GM19239 (cell line): ENCODE measurements at regions not wholly inside any gene's neighbourhood (a gene's known extent, or its start where the extent isn't known, plus 50 kb on each side); places are given as distances from the start of the nearest gene placed in this dataset.
A peak's percentile ranks its signal among the peaks of the same experiment; 100 is the strongest.
"Not testable (repeated sequence)": the region's sequence is repeated elsewhere in the genome, so short reads cannot be mapped to it uniquely, and the experiment has no call there.

Experiments used
- DNase-seq: peaks from one replicate; pipeline ENCODE4 v3.0.0; 2011; ENCODE audit warnings: low spot score; ENCODE audit not compliant: insufficient read length
- FAIRE-seq: peaks from 2 replicates; lab custom pipeline; 2011; peaks lifted over from hg19 to GRCh38; lab: Jason Lieb, UNC

DNA sequence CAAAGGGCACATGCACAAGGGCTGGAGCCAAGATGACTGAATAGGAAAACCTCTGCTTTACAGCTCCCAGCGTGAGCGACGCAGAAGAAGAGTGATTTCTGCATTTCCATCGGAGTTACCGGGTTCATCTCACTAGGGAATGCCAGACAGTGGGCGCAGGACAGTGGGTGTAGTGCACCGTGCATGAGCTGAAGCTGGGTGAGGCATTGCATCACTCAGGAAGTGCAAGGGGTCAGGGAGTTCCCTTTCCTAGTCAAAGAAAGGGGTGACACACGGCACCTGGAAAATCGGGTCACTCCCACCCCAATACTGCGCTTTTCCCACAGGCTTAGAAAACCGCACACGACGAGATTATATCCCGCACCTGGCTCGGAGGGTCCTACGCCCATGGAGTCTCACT lies 64.5 kb upstream of the HTR1E start:
- not testable (repeated sequence) for FAIRE-seq, DNase-seq

DNA sequence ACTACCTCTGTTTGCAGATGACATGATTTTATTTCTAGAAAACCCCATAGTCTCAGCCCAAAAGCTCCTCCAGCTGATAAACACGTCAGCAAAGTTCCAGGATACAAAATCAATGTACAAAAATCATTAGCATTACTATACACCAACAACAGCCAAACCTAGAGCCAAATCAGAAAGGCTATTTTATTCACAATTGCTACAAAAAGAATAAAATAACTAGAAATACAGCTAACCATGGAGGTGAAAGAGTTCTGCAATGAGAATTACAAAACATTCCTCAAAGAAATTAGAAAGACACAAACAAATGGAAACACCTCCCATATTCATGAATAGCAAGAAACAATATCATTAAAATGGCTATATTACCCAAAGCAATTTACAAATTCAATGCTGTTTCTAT lies 65.6 kb upstream of the HTR1E start:
- DNase-seq (no peak), FAIRE-seq (no peak)

DNA sequence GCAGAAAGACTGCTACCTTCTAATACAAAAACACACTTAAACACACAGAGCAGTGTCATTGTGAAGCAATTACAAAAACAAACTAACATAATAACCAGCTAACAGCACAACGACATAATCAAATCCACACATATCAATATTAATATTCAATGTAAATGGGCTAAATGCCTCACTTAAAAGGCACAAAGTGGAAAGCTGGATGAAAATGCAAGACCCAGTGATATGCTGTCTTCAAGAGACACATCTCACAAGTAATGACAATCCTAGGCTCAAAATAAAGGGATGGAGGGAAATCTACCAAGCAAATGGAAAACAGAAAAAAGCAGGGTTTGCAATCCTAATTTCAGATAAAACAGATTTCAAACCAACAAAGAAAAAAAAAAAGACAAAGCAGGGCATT lies 67.8 kb upstream of the HTR1E start:
- DNase-seq = no peak
- FAIRE-seq = no peak

DNA sequence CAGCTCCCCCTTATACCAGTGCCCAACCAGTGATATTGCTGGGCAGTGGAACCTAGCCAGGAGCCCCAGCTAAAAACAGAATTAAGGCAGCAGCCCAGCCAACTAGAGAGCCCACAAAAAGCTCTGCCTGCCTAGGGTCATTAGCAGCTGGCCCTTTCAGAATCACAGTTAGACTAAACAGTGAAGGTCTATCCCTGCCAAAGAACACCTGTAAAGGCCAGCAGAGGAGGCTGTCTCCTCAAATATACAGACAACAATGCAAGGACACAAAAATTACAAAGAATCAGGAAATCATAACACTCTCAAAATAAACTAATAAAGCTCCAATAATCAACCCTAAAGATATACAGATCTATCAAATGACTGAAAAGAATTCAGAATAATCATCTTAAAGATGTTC lies 77.8 kb upstream of the HTR1E start:
- no peak for FAIRE-seq
- no peak for DNase-seq

DNA sequence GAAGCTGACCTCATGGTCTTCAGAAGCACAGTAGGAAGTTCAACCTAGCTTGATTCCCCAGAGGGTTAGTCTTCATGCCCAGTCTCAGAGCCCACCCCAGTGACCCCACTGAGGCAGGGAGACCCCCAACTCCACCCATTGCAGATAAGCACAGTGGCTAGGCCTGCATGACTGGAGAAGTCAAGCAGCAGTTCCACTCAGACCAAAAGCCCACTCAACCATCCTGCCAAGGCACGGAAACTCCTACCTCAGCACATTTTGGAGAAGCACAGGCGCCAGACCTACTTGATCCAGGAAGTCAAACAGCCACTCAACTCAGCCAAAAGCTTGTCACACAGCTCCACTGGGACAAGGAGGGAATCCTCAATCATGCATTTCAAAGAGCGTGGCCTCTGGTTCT lies 78.4 kb upstream of the HTR1E start:
- DNase-seq (no peak), FAIRE-seq (no peak)

DNA sequence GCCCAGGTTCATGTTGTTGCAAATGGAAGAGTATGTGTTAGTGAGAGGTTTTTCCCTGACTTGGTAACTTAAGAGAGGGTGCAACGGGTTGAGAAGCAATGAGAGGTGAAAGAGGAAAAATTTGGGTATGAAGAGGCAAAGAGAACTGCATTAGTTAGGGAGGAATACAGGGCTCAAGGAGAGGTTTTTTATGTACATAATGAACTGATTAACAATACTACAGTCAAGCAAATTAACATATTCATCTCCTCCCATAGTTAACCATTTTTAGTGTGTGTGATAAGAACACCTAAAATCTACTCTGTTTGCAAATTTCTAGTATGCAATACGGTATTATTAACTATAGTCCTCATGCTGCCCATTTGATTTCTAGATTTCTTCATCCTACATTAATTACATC lies 79.5 kb upstream of the HTR1E start:
- FAIRE-seq (no peak), DNase-seq (no peak)

DNA sequence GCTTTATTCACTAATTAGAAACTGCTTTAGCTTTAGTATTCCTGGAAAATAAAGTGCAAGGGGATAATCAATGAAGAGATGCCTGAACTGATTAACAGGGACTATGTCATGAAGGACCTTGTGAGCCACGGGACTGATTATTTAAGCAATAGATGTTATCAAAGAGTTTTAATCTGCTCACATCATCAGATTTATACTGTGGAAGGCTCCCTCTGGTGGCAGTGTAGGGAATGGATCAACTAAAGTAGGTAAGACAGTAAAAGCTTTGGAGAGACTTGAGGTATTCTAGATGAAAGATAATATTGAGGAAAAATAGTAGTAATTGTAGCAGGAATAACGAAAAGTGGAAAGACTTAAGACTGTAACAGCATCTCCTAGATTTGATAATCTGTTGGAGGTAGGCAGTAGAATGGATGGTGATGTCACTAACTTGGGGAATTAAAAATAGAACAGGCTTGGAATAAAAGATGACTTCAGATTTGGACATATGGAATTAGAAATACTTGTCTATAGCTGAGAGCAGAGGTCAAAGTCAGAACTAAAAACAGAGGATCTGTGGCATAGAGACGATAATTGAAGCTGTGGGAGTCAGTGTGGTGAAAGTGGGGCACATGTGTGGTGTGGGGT lies 80.3 kb upstream of the HTR1E start:
- DNase-seq (no peak), FAIRE-seq (peak; percentile 66)

DNA sequence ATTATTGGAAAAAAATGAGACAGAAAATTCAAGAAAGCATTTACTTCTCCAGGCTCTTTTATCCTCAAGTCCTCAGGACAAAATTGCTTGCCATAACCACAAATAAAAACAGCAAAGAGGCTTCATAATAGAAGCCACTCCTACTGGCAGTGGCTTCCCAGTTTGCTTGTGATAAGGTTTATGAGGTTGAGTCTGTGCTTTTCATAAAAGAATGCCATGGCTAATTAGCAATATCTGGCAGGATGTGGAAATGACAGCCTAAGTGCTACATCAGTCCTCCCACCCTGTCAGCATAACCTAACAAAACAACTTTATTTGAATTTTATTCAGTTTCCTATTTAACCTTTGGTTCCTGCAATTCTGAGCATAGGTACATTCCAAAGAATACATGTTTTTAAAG lies 80.9 kb upstream of the HTR1E start:
- DNase-seq (no peak), FAIRE-seq (no peak)

DNA sequence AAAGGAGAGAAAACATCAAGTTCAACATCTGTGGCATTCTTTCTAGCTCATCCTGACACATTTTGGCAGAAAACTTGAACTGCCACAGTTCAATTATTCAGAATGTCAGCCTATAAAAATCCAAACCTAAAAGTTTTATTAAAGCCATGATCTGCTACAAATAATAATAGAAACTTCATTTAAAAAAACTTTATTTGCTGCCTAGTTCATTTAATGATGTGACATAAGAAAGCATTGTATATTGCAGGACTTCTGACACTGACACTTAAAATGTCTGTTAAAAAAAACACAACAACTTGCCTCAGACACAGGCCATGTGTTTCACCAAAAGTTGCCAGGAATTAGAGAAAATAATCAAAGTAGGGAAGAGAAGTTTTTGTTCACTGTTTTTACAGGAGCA lies 88.3 kb upstream of the HTR1E start:
- no peak for FAIRE-seq

DNA sequence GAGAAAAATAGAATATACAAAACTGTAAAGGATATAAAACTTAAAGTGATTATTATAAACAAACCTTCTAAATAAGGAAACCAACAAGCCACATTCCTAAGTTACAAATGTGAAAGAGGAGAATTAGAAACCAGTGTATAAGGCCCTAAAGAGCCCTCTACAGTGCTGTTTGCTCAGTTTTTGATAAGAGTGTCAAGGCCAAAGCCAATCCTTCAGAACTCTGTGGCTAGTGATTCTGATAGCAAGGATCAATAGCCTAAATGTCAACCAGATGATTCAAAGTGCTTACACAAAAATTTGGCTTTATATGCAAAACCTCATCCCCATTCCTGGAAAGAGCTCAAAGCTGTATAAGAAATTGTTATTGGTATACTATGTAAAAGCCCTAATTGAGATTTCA lies 104.6 kb upstream of the HTR1E start:
- FAIRE-seq = no peak
- no peak for DNase-seq

More for the DNA sequence above, 88.3 kb upstream of the HTR1E start:
- DNase-seq = no peak

DNA sequence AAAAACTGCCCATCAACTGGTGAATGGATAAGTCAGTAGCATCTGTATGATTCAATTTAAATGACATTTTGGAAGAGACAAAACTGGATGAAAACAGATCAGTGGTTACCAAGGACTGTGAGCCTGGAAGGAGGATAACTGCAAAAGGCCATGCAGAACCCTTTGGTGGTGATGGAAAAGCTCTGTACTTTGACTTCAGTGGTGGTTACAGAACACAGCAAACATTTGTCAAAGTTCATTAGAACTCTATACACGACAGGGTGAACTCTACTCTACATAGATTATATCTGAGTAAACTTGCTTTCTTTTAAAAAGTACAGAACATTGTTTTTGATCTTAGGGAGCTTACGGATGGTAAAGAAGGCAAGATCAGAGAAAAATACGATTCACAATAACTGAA lies 111.9 kb upstream of the HTR1E start:
- no peak for DNase-seq

DNA sequence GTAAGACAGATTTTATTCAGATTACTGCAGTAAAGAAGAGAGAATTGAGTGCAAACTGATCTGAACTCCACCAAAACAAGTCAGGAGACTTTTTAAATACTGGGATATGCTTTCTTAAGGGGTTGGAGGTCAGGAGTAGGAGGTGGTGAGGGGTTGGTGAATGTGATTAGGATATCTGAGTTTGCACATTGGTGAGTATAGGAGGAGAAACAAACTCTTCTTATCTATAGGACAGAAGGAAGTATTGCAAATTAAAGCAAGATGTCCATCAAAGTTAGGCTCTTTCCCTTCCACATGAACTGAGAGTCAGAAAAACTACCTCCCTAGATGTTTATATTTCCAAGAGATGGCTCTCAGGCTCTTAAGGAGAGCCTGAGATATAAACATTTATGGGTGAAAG lies 114.6 kb upstream of the HTR1E start:
- no peak for FAIRE-seq
- DNase-seq = no peak

More for the DNA sequence above, 111.9 kb upstream of the HTR1E start:
- FAIRE-seq = no peak

DNA sequence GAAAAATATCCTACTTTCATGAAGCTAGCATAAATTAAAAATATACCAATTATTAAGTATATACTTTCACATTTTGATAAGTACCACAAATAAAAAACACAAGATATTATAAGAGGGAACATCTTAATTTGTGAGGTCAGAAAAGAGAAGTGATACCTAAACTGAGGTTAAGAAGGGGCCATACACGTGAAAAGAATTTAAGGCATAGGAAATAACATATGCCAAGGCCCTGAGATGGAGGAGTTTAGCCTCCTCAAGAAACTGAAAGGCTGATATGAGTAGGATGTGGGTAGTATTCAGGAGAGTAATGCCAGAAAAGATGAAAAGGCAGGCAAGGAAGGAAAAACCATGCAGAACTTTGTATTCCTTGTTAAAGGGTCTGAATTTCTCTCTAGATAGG lies 116.6 kb upstream of the HTR1E start:
- DNase-seq = no peak
- FAIRE-seq = no peak

DNA sequence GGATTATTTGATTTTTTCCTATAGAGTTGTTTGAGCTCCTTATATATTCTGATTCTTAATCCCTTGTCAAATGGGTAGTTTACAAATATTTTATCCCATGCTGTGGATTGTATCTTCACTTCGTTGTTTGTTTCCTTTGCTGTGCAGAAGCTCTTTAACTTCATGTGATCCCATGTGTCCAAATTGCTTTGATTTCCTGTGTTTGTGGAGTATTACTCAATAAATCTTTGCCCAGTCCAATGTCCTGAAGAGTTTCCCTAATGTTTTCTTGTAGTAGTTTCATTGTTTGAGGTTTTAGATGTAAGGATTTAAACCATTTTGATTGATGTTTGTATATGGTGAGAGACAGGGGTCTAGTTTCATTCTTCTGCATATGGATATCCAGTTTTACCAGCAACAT lies 143.7 kb upstream of the HTR1E start:
- no peak for FAIRE-seq

DNA sequence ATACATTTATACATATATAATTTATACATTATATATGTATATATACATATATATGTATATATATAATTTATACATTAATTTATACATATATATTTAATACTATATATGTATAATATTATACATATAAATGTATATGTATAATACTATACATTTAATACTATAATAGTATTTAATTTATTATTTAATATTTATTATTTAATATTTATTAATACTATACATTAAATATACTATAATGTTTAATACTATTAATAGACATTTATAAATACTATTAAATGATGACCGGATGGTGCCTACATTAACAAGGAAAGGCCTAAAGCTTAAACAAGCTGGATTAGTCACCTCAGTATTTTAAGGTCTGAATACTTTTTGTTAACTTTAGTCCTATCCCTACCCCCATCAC lies 145.9 kb upstream of the HTR1E start:
- FAIRE-seq (no peak), DNase-seq (no peak)

More for the DNA sequence above, 143.7 kb upstream of the HTR1E start:
- no peak for DNase-seq

DNA sequence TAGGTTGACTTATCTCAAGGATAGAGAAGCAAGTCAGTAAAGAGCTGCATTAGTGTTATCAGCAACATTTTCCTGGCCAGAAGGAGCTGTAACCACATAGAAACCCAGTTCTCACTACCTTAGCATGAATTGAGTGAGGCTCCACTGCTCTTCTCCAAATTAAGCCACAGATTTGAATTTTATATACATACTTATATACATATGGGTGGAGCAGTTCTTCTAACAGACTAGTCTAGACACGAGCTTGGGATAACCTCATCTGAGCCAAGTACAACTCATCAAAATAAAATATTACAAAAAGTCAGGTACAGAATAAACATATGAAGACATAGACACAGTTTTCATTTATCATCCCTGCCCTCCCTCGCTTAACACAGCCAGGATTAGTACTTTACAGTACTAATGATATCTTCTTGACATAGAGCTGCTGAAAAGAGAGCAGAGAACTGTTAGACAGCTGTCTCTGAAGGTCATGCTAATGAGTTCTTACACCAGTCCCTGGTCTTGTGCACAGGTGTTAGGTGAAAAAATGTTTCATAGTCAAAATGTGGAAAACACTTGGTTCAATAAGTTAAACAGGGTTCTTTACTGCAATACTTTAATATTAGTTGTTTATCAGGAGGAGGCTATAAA lies 147.4 kb upstream of the HTR1E start:
- FAIRE-seq = no peak
- no peak for DNase-seq

DNA sequence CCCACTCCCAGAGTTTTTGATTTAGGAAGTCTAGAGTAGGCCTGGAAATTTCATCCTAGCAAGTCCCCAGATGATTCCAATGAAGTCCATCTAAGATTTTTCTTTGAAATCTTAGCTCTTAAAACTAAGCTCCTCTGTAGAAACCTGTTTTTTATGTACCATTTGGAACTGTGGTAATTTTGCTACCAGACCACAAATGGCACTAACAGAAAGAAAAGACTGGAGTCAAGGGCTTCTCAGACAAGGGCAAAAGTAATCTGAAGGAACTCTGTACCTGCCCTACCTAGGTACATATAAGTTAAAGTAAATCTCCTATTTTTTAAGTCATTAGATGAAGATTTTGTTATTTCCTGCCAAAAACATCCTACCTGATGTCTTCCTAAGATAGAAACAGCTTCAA lies 155.0 kb upstream of the HTR1E start:
- FAIRE-seq = no peak
- no peak for DNase-seq

DNA sequence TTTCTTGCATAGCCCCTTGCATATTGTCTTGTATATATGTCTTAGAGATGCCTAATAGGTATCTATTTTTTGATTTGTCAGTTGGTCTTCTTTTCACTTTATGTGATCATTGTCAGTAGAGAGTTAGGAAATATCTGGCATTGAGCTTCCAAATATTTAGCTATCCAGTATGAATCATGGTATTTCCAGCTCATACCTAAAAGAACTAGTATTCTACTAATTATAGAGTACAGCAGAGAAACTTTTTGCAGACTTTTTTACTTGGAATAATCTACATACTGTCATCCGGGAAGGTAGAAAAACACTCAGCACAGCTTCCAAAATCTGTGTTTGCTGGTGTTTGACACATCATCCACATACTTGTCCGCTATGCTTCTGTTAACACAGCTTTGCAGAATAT lies 156.4 kb upstream of the HTR1E start:
- FAIRE-seq = no peak

DNA sequence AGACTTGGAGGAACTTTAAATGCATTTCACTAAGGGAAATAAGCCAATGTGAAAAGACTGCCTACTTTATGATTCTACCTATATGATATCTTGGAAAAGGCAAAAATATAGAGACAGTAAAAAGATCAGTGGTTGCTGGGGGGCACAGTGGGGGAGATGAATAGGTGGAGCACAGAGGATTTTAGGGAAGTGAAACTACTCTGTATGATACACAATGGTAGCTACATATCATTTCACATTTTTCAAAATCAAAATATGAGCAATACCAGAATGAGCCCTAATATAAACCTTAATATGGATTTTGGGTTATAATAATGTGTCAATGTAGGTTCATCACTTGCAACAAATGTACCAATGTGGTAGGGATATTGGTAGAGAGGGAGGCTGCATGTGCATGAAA lies 161.4 kb upstream of the HTR1E start:
- DNase-seq (no peak), FAIRE-seq (no peak)

More for the DNA sequence above, 156.4 kb upstream of the HTR1E start:
- no peak for DNase-seq

DNA sequence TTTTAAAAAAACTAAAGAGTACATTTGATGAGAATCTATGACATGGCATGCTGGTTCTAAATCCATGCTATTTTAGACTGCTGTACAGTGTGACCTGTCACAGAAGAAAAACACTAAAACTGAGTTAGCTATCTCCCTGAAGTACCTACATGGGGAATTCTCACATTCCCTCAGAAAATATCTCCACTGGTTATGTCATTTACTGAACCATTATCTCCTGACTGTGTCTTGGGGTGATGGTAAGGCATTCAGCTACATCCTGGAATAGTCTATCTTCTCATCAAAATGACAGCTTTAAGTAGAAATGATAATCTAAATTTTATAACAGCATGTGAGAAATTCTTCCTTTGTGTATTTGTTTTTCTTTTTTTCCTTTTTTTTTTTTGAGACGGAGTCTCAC lies 172.1 kb upstream of the HTR1E start:
- no peak for DNase-seq
- FAIRE-seq = no peak

DNA sequence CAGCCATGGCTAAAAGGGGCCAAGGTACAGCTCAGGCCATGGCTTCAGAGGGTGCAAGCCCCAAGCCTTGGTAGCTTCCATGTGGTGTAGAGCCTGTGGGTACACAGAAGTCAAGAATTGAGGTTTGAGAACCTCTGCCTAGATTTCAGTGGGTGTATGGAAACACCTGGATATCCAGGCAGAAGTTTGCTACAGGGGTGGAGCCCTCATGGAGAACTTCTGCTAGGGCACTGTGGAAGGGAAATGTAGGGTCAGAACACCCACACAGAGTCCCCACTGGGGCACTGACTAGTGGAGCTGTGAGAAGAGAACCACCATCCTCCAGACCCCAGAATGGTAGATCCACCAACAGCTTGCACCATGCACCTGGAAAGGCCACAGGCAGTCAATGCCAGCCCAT lies 177.4 kb upstream of the HTR1E start:
- not testable (repeated sequence) for FAIRE-seq, DNase-seq

DNA sequence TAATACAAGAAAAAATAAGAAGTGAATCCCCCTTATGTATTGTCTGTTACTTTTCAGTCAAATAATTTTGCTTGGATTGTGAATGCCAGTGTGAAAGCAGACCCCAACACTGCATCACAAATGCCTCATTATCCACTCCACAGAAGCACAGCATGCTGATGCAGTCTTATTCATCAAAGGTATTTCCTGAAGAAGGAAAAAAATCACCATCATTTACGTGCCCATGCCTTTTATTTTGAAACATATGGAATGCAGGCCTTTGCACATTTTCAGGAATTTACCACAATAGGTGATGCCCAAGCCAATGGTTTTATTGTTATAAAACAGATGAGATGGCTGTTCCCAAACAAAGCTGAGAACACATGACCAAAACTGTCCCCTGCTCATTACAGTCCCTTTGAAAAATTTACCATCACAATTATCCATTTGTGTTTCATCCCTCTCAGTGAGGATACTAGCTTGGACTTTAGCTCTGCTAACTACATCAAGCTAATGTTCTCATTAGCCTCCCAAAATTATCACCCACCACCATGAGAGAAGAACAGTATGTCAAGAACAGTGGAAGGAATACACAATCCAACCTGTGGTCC lies 180.6 kb upstream of the HTR1E start:
- DNase-seq (no peak), FAIRE-seq (no peak)
